HCT116 (cell line): ENCODE measurements at regions not wholly inside any gene's neighbourhood (a gene's known extent, or its start where the extent isn't known, plus 50 kb on each side); places are given as distances from the start of the nearest gene placed in this dataset.
"Not testable (repeated sequence)": the region's sequence is repeated elsewhere in the genome, so short reads cannot be mapped to it uniquely, and the experiment has no call there.

Experiments
- ATAC-seq: fragments of 200-7000 bp; cut with Tn5 transposase; 2 replicates; pipeline ENCODE4 v1.9.1; 2020; ENCODE audit warnings: mild to moderate bottlenecking, moderate library complexity
- BruUV-seq: library from RNA; stranded (reverse); fragments of 400-500 nt; replicated peaks from 2 replicates; lab custom pipeline; 2021; lab: Mats Ljungman, UMichigan
- CTCF ChIA-PET: fragments of 300-600 bp; sonication (Branson Sonifier 250); formaldehyde crosslinking; loops from one replicate; lab custom pipeline; 2021; ENCODE audit warnings: antibody characterized with exemption; lab: Charles Lee
- POLR2A ChIA-PET: fragments of 300-600, 350-600 bp; sonication (Branson Sonifier 250); formaldehyde crosslinking; loops from one replicate; lab custom pipeline; 2021; ENCODE audit warnings: antibody characterized with exemption; lab: Charles Lee
- RAD21 ChIA-PET, 2 experiments: fragments of 300-600 bp; sonication (Branson Sonifier 250); formaldehyde crosslinking; loops; one replicate each; lab custom pipeline; 2023; ENCODE audit warnings: low total read pairs in 2 of 2; ENCODE audit not compliant: uncharacterized antibody in 2 of 2, unreplicated experiment in 2 of 2, low non-redundant PET in 1 of 2; lab: Charles Lee
- DNase-seq: peaks from one replicate; pipeline ENCODE4 v3.0.0-alpha.2; 2010; ENCODE audit warnings: low read depth, low spot score
- H2AFZ ChIP-seq: fragments of 200-600 bp; shearing (Covaris generic), sonication (generic); 2 replicates; pipeline ENCODE4 v1.6.1; 2017; ENCODE audit warnings: low read depth, mixed run types, mixed read lengths, antibody characterized with exemption, low read length; ENCODE audit not compliant: poor library complexity, severe bottlenecking
- H3K27ac ChIP-seq: 2 replicates; pipeline ENCODE4 v1.5.1; 2012; ENCODE audit warnings: low read depth, low read length
- H3K27me3 ChIP-seq: fragments of 200-600 bp; sonication (generic); 2 replicates; pipeline ENCODE4 v1.6.1; 2016; ENCODE audit warnings: mixed run types, low read length, mixed read lengths; ENCODE audit not compliant: insufficient read depth
- H3K36me3 ChIP-seq, 2 experiments: fragments of 200-500 bp in 1 of 2; fragments of 200-600 bp in 1 of 2; sonication (Bioruptor generic) in 1 of 2; sonication (generic) in 1 of 2; 2 replicates each; pipeline versions ENCODE4 v1.5.1 to v1.6.1; 2014 to 2016; ENCODE audit warnings: low read length in 2 of 2, inconsistent platforms in 1 of 2, mixed read lengths in 1 of 2, mixed run types in 1 of 2; ENCODE audit not compliant: insufficient read depth in 2 of 2, control insufficient read depth in 1 of 2
- H3K4me1 ChIP-seq, 2 experiments: fragments of 200-600 bp in 1 of 2; sonication (generic) in 1 of 2; 2 replicates each; pipeline versions ENCODE4 v1.5.1 to v1.6.1; 2012 to 2017; ENCODE audit warnings: low read length in 2 of 2, inconsistent platforms in 1 of 2, mild to moderate bottlenecking in 1 of 2, mixed read lengths in 1 of 2, mixed run types in 1 of 2, moderate library complexity in 1 of 2; ENCODE audit not compliant: insufficient read depth in 2 of 2, control insufficient read depth in 1 of 2
- H3K4me2 ChIP-seq: fragments of 200-600 bp; sonication (generic); 2 replicates; pipeline ENCODE4 v1.6.1; 2017; ENCODE audit warnings: mixed run types, low read length, mixed read lengths
- H3K4me3 ChIP-seq, 2 experiments: fragments of 200-600 bp in 1 of 2; sonication (generic) in 1 of 2; replicated peaks in 1 of 2; 2 replicates each; pipeline ENCODE4 v1.5.1; 2011 to 2016; ENCODE audit warnings: low read length in 2 of 2, control low read depth in 1 of 2, low read depth in 1 of 2, mild to moderate bottlenecking in 1 of 2, mixed read lengths in 1 of 2, mixed run types in 1 of 2
- H3K79me2 ChIP-seq: fragments of 200-600 bp; sonication (generic); 2 replicates; pipeline ENCODE4 v1.6.1; 2017; ENCODE audit warnings: mild to moderate bottlenecking, mixed run types, low read length, moderate library complexity, mixed read lengths; ENCODE audit not compliant: insufficient read depth
- H3K9ac ChIP-seq: fragments of 200-600 bp; sonication (generic); 2 replicates; pipeline ENCODE4 v1.6.1; 2016; ENCODE audit warnings: low read length, mixed read lengths
- H3K9me2 ChIP-seq: fragments of 200-600 bp; sonication (generic), shearing (Covaris generic); 2 replicates; pipeline ENCODE4 v1.6.1; 2017; ENCODE audit warnings: mixed run types, mild to moderate bottlenecking, moderate library complexity; ENCODE audit not compliant: insufficient read depth
- H3K9me3 ChIP-seq, 2 experiments: fragments of 200-500 bp in 1 of 2; fragments of 200-600 bp in 1 of 2; sonication (Bioruptor generic) in 1 of 2; sonication (generic) in 1 of 2; 2 replicates each; pipeline ENCODE4 v1.6.1; 2014 to 2017; ENCODE audit warnings: low read length in 2 of 2, mixed read lengths in 2 of 2, inconsistent platforms in 1 of 2, low read depth in 1 of 2, mild to moderate bottlenecking in 1 of 2, mixed run types in 1 of 2, moderate library complexity in 1 of 2; ENCODE audit not compliant: control insufficient read depth in 1 of 2, insufficient read depth in 1 of 2
- H4K20me1 ChIP-seq: fragments of 200-600 bp; sonication (generic), shearing (Covaris generic); 2 replicates; pipeline ENCODE4 v1.6.1; 2017; ENCODE audit warnings: mixed run types, mild to moderate bottlenecking, moderate library complexity; ENCODE audit not compliant: insufficient read depth
- ATF3 ChIP-seq: IDR thresholded peaks from 2 replicates; pipeline ENCODE4 v1.6.1; 2012
- CBX3 ChIP-seq: IDR thresholded peaks from 2 replicates; pipeline ENCODE4 v1.6.1; 2012; ENCODE audit warnings: low read depth
- CEBPB ChIP-seq: IDR thresholded peaks from 2 replicates; pipeline ENCODE4 v1.6.1; 2012; ENCODE audit warnings: low read depth
- EGR1 ChIP-seq: IDR thresholded peaks from 2 replicates; pipeline ENCODE4 v1.6.1; 2012; ENCODE audit warnings: low read depth
- ELF1 ChIP-seq: IDR thresholded peaks from 2 replicates; pipeline ENCODE4 v1.6.1; 2012; ENCODE audit warnings: low read depth, borderline replicate concordance
- MAX ChIP-seq: IDR thresholded peaks from 2 replicates; pipeline ENCODE4 v1.6.1; 2012
- POLR2A ChIP-seq: IDR thresholded peaks from 2 replicates; pipeline ENCODE4 v1.7.0; 2011; ENCODE audit warnings: borderline replicate concordance; ENCODE audit not compliant: insufficient read depth, insufficient read length; ENCODE audit errors: extremely low read depth
- POLR2AphosphoS5 ChIP-seq: IDR thresholded peaks from 2 replicates; pipeline ENCODE4 v1.6.1; 2011; ENCODE audit warnings: mild to moderate bottlenecking, low read depth, low read length, moderate library complexity
- SIN3A ChIP-seq: IDR thresholded peaks from 2 replicates; pipeline ENCODE4 v1.6.1; 2012; ENCODE audit warnings: low read depth
- SP1 ChIP-seq: IDR thresholded peaks from 2 replicates; pipeline ENCODE4 v1.6.1; 2012; ENCODE audit warnings: low read depth
- SRF ChIP-seq: IDR thresholded peaks from 2 replicates; pipeline ENCODE4 v1.6.1; 2012; ENCODE audit warnings: low read depth
- TCF7L2 ChIP-seq: IDR thresholded peaks from 2 replicates; pipeline ENCODE4 v1.7.0; 2011; ENCODE audit warnings: borderline replicate concordance, inconsistent platforms; ENCODE audit not compliant: insufficient read depth, insufficient read length; ENCODE audit errors: extremely low read depth
- YY1 ChIP-seq: IDR thresholded peaks from 2 replicates; pipeline ENCODE4 v1.6.1; 2011; ENCODE audit warnings: low read length, low read depth, moderate library complexity, mild to moderate bottlenecking; ENCODE audit not compliant: insufficient replicate concordance; ENCODE audit errors: extremely low read depth
- ZBTB33 ChIP-seq: IDR thresholded peaks from 2 replicates; pipeline ENCODE4 v1.6.1; 2011; ENCODE audit warnings: mild to moderate bottlenecking, low read length, moderate library complexity; ENCODE audit not compliant: insufficient replicate concordance; ENCODE audit errors: extremely low read depth
- ZNF274 ChIP-seq: fragments of 200-500 bp; sonication (Bioruptor generic); IDR thresholded peaks from 2 replicates; pipeline ENCODE4 v1.6.1; 2014; ENCODE audit warnings: mild to moderate bottlenecking, low read depth, low read length, inconsistent platforms
- intact Hi-C: fragments of 100-400 bp; cut with micrococcal nuclease; formaldehyde crosslinking; loops from 2 replicates; pipeline ENCODE4 v1.10.0; 2022

GRCh38 chr20:29877411-29878280 is 1379.8 kb upstream of the DEFB115 start:
- intact Hi-C loops, POLR2A ChIA-PET, H3K4me1 ChIP-seq, H3K36me3 ChIP-seq, DNase-seq, ATAC-seq, H3K27ac ChIP-seq, H3K79me2 ChIP-seq, H3K9me3 ChIP-seq, H3K9me2 ChIP-seq, RAD21 ChIA-PET, BruUV-seq, H4K20me1 ChIP-seq, H3K9ac ChIP-seq, H3K4me3 ChIP-seq, H3K27me3 ChIP-seq, CTCF ChIA-PET, H3K4me2 ChIP-seq, H2AFZ ChIP-seq: not testable (repeated sequence)

GRCh38 chr20:29878281-29878741 is 1379.2 kb upstream of the DEFB115 start:
- Histone ChIP-seq H3K27me3 (no peaks in the 10 kb centered on the region), H3K4me1 (no peaks in the 10 kb centered on the region), H4K20me1 (no peaks in the 10 kb centered on the region), H3K9me2 (no peaks in the 10 kb centered on the region), H3K4me3 (no peak overlapping the region), H3K9ac (no peak overlapping the region), H2AFZ (no peak overlapping the region), H3K27ac (no peak overlapping the region), H3K9me3 (peaks cover 0 to 7% of the 10 kb centered on the region in 2 experiments; a peak in 2 of 4 replicates), H3K36me3 (no peaks in the 10 kb centered on the region), H3K79me2 (no peaks in the 10 kb centered on the region), H3K4me2 (no peak overlapping the region)
- POLR2A ChIA-PET: no interaction called here
- intact Hi-C loops: no loop called here
- RAD21 ChIA-PET: no interaction called here
- CTCF ChIA-PET: no interaction called here
- no TSS peak for BruUV-seq
- peak; percentile 27; the same call in 1 of the 2 replicates for ATAC-seq
- DNase-seq: no peak
- TF ChIP-seq YY1: no peak
- no peak for TF ChIP-seq MAX
- TF ChIP-seq POLR2AphosphoS5: no peak
- no peak for TF ChIP-seq SP1
- TF ChIP-seq CBX3: no peak
- no peak for TF ChIP-seq EGR1
- TF ChIP-seq ATF3: no peak
- TF ChIP-seq TCF7L2: no peak
- no peak for TF ChIP-seq SRF
- no peak for TF ChIP-seq ELF1
- no peak for TF ChIP-seq CEBPB
- no peak for TF ChIP-seq POLR2A
- no peak for TF ChIP-seq ZBTB33
- TF ChIP-seq SIN3A: no peak
- TF ChIP-seq ZNF274: no peak
